ENCODE measurements at regions not wholly inside any gene's neighbourhood (a gene's known extent, or its start where the extent isn't known, plus 50 kb on each side); places are given as distances from the start of the nearest gene placed in this dataset.
"Not testable (repeated sequence)": the region's sequence is repeated elsewhere in the genome, so short reads cannot be mapped to it uniquely, and the experiment has no call there.

DNA sequence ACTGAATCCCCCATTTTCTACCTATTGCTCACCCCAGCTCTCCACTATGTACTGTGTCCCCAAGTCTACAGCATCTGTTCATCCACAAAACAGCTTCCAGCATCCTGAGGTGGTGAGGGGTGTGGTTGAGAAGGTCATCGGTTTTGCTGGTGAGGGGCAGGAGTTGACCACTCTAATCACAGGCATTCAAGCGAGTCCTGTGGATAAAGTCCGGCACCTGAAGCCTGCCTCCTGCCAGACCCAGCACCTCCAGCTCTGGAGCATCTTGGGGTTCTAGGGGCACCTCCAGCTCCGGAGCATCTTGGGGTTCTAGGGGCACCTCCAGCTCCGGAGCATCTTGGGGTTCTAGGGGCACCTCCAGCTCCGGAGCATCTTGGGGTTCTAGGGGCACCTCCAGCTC lies 367.2 kb upstream of the FAT1 start:
- TF ChIP-seq EZH2 (IDR thresholded peaks at IDR 0.05; ENCODE audit: borderline replicate concordance, insufficient read depth, low read depth, low read length, poor library complexity, severe bottlenecking), result not testable (repeated sequence)
- TF ChIP-seq, protein P1, sequence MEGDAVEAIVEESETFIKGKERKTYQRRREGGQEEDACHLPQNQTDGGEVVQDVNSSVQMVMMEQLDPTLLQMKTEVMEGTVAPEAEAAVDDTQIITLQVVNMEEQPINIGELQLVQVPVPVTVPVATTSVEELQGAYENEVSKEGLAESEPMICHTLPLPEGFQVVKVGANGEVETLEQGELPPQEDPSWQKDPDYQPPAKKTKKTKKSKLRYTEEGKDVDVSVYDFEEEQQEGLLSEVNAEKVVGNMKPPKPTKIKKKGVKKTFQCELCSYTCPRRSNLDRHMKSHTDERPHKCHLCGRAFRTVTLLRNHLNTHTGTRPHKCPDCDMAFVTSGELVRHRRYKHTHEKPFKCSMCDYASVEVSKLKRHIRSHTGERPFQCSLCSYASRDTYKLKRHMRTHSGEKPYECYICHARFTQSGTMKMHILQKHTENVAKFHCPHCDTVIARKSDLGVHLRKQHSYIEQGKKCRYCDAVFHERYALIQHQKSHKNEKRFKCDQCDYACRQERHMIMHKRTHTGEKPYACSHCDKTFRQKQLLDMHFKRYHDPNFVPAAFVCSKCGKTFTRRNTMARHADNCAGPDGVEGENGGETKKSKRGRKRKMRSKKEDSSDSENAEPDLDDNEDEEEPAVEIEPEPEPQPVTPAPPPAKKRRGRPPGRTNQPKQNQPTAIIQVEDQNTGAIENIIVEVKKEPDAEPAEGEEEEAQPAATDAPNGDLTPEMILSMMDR (IDR thresholded peaks at IDR 0.05), result not testable (repeated sequence)

Data from B cell (primary cell).